ACHN (cell line): ENCODE measurements at regions not wholly inside any gene's neighbourhood (a gene's known extent, or its start where the extent isn't known, plus 50 kb on each side); places are given as distances from the start of the nearest gene placed in this dataset.
"Not testable (repeated sequence)": the region's sequence is repeated elsewhere in the genome, so short reads cannot be mapped to it uniquely, and the experiment has no call there.

ENCODE experiments used
- DNase-seq: peaks from one replicate; pipeline ENCODE4 v3.0.0-alpha.2; 2015
- in situ Hi-C: cut with HindIII; loops from 2 replicates; pipeline ENCODE4 v1.10.0; 2017; ENCODE audit warnings: low sequenced_read_pairs, low pct_ligation_motif_present, low pct_unique_long_range_greater_than_20kb

DNA sequence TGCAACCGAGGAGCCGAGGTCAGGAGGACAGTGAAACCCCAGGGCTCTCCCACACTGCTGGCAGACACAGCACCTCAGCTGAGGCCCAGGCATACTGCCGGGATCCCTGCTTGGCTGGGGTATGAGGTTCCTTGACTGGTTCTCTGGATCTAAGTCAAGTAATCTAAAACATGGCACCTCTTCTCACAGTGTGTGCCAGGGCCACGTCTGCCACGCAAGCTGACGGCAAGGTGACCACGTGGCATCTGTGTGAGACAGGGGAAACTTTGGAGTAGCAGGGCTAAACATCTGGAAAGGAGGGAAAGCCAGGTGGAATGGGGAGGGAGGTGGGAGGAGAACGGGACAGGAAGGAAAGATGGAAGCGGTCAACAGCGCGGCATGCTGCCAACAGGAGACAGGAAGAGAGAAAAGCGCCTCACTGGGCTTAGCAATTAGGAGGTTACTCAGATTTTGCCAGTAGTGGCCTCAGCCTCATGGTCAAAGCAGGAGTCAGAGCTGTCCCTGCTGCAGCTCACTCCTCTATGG, 103.7 kb downstream of the CXCL12 start:
- in situ Hi-C loops = no loop called here
- DNase-seq = no peak

DNA sequence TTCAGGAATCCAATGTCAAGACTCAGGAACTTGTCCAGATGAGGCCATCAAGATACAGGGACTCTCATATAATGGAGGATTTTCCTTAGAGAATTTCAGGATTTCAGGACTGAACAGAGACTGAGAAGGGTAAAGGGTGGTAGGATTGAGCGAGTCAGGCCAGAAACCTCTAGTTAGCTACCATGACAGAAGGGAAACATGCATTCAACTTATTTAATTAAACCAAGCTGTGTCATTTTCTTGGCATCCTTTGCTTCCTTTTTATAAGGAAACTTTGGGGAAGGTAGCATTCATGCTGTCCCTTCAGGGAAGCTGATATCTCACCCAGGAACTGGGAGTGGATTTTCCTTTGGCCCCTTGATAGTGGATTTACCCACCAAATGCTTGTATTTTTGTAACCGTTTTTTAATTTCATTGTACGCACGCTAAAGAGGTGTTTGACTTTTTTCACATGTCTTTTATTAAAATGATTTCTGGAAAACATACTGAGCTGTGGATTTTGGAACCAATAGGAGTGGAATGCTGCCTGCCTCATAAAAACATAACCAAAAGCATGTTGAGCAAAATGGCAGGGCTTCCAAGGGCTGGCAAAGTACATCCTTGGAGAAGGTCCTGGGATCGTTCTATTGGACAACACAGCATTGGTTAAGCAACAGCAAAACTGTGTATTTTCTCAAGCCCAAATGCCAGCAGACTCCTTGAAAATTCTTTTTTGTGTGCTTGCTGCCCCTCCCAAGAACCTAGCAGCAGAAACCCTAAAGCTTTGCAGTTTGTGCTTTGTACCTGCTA, 104.5 kb downstream of the CXCL12 start:
- in situ Hi-C loops = no loop called here
- DNase-seq = no peak

DNA sequence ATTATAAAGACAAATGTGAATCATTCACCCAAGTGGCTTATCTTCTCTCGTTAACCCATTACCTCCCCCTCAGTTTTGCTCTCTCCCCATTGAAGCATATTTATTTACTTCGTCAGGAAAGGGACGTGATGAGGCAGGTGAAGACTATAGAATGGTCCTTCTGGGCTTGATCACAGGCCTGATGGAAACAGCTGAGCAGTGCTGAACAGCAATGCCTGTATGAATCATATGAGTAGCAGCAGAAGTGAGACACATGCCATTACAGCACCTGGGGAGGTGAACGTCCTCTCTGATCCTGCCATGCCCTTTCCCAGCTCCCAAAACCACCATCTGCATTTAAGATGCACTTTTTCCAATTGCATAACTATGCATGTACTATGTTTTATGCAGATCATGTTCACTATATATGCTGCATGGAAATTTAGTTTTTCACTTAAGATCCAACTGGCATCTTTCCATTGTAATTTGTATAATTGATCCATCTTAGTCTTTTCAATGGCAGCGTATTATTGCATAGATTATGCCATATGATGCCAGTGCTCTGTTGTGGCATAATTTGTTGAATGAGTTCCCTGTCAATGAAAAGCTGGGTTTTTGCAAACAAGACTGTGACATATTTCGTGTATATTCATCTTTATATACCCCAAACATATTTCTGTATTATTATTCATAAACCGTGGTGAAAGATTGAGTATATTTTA, 105.3 kb downstream of the CXCL12 start:
- in situ Hi-C loops = no loop called here
- no peak for DNase-seq

DNA sequence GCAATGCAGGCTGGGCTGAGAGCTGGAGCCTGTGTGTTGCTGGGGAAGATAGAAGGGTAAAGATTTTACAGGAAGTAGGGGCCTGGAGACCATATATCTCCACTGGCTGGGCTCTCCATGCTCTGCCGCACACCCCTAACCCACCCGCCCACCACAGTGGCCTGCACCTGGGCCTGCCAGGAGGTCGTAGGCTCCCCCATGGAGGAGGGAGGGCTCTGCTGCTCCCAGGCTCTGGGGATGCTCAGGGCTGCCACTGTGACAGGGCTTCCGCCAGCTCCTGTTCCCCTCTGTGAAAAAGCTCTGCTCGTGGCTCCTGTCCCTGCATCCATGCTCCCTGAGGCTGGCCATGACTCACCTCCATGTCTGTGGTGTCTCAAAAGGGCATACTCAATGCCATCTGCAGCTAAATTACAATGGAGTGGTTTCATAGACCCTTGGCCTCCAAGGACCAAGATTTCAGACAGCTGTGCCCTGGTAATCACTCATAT, 106.0 kb downstream of the CXCL12 start:
- in situ Hi-C loops = no loop called here
- no peak for DNase-seq

DNA sequence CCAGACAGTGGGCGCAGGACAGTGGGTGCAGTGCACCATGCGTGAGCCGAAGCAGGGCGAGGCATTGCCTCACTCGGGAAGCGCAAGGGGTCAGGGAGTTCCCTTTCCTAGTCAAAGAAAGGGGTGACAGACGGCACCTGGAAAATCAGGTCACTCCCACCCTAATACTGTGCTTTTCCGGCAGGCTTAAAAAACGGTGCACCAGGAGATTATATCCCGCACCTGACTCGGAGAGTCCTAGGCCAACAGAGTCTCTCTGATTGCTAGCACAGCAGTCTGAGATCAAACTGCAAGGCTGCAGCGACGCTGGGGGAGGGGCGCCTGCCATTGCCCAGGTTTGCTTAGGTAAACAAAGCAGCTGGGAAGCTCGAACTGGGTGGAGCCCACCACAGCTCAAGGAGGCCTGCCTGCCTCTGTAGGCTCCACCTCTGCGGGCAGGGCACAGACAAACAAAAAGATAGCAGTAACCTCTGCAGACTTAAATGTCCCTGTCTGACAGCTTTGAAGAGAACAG, 116.4 kb downstream of the CXCL12 start:
- in situ Hi-C loops = not testable (repeated sequence)

DNA sequence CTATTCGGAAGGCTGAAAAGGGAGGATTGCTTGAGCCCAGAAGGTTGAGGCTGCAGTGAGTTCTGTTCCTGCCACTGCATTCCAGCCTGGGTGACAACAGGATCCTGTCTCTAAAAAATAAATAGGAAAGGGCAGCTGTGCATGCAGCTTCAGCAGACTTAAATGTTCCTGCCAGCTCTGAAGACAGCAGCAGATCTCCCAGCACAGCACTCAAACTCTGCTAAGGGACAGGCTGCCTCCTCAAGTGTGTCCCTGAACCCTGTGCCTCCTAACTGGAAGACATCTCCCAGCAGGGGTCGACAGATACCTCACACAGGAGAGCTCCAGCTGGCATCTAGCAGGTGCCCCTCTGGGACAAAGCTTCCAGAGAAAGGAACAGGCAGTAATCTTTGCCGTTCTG, 117.9 kb downstream of the CXCL12 start:
- in situ Hi-C loops = no loop called here
- DNase-seq = no peak

More for the DNA sequence above, 116.4 kb downstream of the CXCL12 start:
- DNase-seq = not testable (repeated sequence)

DNA sequence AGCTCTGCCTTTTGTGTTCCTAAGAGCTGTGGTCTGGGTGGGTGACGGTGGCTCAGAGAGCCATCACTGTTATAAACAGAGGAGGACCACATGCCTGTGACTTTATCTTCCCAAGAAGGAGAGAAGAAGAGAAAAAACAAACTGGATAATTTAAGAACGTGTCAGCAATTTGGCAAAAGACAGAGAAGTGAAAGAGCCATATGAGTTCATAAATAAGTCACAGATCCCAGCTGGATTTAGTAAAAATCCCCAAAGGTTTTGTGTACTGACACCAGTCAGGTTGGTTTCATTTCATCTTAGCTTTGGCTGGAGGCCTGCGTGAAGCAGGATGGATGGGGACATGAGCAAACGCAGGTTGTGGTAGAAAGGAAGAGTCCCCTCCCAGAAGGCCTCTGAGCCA, 120.7 kb downstream of the CXCL12 start:
- DNase-seq = no peak
- in situ Hi-C loops = no loop called here

DNA sequence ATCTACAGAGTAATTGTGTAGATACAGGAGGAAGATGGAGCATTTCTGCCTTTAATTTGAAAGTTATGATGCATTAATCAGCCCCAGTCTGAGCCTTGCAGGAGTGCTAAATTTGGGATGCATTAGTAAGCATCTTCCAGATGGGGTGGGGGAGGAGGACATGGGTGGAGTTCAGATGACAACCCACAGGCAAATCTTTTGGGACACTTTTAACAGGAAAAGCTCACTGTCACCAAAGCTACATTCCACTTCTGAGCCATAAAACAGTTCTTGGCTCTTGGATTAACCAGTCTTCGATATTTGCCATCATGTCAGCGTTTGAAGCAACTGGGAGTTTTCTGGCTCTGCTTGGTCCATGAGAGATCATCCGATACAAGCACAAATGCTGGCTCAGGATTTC, 121.1 kb downstream of the CXCL12 start:
- no peak for DNase-seq
- in situ Hi-C loops = no loop called here

DNA sequence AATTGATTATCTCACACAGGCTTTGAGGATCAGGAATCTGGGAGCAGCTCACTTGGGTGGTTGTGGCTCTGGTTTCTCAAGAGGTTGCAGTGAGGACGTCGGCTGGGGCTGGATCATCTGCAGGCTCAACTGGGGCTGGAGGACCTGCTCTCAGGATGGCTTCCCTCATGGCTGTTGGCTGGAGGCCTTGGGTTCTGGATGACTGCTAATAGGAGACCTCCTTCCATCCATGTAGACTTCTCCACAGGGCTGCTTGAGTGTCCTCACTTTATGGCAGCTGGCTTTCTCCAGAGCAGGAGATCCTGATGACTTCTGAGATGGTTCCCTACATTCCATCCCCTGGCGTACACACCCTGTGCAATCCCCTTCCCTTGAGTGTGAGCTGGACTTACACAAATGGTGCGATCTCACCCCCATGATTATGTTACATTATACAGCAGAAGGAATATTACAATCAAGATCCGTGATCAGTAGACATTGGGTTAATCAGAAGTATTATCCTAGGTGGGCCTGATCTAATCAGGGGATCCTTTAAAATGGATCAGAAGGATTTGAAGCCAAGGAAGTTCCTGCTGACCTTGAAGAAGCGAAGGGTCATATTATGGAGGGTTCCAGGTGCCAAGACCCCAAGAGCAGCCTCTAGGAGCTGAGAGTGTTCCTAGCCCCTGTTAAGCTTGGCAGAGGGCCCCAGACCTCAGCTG, 122.2 kb downstream of the CXCL12 start:
- no peak for DNase-seq
- in situ Hi-C loops = no loop called here

DNA sequence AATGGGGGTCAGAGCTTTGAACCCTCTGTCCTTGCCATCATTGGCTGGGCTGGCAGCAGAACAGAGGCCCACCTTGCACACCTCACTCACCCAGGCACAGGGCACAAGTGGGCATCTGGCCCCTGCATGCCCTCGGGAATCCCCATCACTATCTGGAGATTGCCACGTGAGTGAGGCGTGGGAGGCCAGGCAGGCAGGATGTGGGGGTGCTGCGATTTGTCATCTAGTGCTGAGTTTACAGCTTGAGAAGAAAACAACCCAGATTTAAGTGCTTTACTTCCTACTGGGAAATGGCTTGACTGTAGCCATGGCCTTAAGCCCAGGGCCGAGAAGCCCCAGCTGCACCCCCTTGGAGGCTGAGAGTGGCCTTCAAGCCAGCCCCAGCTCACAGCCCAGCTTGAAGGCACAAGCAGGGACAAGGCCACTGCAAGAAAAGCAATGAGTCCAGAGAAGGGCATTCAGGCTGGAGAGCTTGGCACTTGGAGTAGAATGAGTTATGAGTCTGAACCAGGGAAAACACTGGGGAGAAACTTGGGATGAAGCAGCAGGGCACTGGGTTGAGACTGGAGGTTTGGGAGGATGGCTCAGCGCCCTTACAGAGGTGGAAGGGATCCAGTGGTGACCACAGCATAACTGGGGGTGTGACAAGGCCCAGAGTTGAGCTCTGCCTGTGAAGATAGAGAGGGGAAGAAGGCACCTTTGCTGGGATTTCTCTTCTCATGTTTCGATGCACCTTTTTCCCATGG, 123.0 kb downstream of the CXCL12 start:
- DNase-seq = no peak

DNA sequence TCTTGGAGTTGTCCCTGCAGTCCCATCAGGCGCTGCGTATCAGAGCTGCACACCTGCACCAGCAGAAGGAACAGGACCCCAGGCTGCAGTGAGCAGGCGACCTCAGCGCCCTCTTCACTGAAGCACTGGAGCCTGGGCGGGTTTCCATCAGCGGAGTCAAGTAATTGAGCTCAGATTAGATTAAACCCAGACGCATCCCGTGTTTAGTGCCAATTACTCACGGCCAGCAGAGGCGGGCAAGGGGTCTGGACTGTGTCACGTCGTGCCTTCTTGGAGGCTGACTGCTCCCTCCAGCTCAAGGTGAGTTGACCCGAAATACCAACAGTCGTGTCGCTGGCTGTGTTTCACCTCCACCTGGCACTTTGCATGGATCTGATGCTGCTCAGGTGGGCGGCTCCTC, 123.6 kb downstream of the CXCL12 start:
- in situ Hi-C loops = no loop called here
- DNase-seq = no peak

More for the DNA sequence above, 123.0 kb downstream of the CXCL12 start:
- in situ Hi-C loops = no loop called here

DNA sequence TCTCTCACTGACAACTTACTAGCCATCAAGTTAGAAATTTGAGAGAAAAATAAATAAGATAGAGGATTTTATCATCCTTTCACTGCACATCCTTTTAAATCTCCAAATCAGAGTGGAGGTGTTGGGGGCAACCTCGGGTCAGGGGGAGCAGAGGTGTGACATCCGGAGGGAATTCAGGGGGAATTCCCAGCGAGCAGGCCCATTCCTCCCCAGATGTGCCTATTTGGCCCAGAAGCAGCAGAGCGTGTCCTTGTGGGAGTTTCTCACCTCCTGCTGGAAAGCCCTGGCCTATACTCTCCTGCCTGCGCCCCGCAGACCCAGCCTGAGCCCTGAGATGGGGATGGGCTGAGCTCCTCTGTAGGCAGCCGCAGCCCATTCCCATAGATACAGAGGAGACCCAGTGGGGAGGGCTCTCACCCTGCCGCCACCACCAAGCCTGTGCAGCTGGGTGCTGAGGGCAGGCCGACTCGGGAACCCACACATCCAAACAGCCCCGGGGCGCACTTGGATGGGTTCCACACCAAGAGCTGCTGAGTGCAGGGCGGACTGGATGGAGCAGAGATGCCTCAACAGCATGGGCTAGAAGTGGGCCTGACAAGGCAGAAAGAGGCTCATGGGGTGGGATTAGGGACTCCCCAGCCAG, 124.5 kb downstream of the CXCL12 start:
- in situ Hi-C loops = no loop called here
- DNase-seq = no peak

DNA sequence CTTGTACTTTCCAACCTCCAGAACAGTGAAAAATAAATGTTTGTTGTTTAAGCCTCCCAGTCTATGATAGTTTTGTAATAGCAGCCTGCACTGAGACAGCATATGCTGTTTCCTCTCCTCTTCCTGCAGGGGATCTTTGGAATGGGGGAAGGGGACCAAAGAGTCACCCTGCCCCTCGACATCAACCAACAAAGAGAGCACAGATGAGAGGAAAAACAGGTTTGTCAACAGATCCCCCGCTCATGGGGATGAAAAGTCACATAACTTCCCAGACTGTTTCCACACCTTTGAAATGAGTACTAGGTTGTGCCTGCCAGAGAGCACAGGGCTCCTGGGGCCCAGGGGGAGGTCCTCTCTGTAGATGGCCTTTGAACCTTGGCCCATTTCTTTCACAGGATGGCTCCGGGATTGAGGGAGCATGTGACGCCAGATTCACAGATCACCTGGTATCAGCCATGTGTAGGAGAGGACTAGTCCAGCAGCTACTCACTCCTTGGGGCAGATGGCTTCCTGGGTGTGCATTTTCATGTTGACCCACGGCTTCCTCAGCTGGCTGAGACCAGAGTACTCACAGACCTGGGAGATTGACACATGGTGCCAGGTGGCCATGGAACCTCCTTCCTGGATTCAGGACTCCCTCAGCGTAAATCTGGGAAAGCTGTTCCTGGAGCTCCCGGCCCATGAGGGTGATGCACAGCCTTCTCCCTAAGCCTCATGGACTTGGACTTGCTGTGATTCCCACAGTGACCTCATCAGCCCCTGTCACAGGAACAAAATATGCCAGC, 125.6 kb downstream of the CXCL12 start:
- in situ Hi-C loops = no loop called here
- DNase-seq = no peak

DNA sequence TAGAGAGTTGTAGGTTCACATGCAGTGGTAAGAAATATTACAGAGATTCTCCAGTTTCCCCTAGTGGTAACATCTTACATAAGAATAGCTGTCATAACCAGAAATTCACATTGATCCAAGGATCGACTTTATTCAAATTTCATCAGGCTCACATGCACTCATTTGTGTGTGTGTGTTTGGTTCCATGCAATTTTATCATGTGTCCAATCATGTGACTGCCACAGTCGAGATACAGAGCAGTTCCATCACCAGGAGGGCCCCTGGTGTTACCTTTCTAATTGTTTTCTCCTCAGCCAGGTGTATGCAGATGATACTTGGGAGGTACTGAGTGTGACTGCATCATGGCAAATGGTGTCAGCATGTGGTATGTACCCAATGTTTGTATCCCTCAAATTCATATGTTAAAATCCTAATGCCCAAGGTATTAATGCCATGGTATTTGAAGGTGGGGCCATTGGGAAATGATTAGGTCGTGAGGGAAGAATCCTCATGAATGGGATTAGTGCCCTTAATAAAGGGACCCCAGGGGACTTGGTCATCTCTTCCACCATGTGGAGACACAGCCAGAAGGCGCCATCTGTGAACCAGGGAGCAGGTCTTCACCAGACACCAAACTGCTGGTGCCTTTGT, 126.3 kb downstream of the CXCL12 start:
- in situ Hi-C loops = no loop called here
- DNase-seq = no peak

DNA sequence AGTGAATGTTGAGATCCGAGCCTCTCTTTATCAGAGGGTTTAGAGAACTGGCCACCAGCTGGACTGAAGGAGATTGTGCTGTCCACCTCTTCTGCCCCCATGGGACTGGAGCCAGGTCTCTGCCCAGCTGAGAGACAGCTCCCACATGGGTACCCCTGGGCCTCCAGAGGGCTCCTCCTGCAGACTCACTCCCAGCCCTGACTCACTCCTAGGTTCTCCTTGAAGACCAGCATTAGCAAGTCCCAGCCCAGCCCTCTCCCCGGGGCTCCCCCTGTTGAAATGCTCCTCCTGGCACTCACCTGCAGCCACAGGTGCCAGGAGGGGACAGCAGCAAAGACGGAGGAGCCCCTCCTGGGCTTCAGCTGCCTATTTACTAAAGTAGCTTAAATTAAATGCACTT, 126.9 kb downstream of the CXCL12 start:
- in situ Hi-C loops = no loop called here
- no peak for DNase-seq

DNA sequence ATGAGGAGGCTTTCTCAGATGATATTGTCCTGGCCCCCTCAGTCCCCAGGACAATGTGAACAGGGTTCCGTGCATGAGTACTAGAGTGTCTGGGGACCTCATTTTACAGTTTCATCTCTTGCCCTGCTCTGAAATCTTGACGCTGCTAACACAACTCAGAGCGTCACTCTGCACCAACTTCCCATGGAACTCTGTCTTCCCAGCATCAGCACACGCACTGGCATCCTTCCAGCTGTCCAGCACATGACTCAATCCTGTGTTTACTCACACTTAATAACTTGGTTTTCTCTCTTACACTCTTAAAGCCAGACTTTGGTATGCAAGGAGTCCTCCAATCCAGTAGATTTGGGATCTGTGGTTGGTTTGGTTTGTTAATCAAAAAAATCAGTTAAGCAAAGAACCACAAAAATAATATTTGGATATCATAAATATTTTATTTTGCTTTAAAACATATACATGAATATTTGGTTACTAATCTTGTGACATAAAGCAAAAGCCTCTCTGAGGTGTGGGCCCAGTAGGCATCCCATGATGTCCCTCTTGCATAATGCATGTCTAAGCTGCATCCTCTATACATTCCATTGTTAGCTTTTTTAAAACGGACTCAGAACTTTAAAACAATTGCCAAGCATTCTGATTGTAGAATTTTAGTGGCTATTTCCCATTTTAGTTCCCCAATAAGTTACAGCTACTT, 131.0 kb downstream of the CXCL12 start:
- in situ Hi-C loops = no loop called here

More for the DNA sequence above, 131.0 kb downstream of the CXCL12 start:
- DNase-seq = no peak
